ENCODE measurements at regions not wholly inside any gene's neighbourhood (a gene's known extent, or its start where the extent isn't known, plus 50 kb on each side); places are given as distances from the start of the nearest gene placed in this dataset.

GRCh38 chr5:67548520-67549295 is 352.1 kb upstream of the CD180 start:
- TF ChIP-seq, protein P1, sequence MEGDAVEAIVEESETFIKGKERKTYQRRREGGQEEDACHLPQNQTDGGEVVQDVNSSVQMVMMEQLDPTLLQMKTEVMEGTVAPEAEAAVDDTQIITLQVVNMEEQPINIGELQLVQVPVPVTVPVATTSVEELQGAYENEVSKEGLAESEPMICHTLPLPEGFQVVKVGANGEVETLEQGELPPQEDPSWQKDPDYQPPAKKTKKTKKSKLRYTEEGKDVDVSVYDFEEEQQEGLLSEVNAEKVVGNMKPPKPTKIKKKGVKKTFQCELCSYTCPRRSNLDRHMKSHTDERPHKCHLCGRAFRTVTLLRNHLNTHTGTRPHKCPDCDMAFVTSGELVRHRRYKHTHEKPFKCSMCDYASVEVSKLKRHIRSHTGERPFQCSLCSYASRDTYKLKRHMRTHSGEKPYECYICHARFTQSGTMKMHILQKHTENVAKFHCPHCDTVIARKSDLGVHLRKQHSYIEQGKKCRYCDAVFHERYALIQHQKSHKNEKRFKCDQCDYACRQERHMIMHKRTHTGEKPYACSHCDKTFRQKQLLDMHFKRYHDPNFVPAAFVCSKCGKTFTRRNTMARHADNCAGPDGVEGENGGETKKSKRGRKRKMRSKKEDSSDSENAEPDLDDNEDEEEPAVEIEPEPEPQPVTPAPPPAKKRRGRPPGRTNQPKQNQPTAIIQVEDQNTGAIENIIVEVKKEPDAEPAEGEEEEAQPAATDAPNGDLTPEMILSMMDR (IDR thresholded peaks at IDR 0.05) = no peak
- TF ChIP-seq POLR2A (IDR thresholded peaks at IDR 0.05) = no peak
